Psoas muscle (tissue), 7 donors: ENCODE measurements at regions not wholly inside any gene's neighbourhood (a gene's known extent, or its start where the extent isn't known, plus 50 kb on each side); places are given as distances from the start of the nearest gene placed in this dataset.
"Not testable (repeated sequence)": the region's sequence is repeated elsewhere in the genome, so short reads cannot be mapped to it uniquely, and the experiment has no call there.

Experiments used
- ATAC-seq, 4 donors: fragments of 200-7000 bp; cut with Tn5 transposase; one replicate each; pipeline ENCODE4 v1.9.1; 2020; ENCODE audit warnings: moderate library complexity in 3 of 4, mild to moderate bottlenecking in 2 of 4
- DNase-seq, 2 donors: peaks; one replicate each; pipeline ENCODE4 v3.0.0-alpha.2; 2020
- H3K27ac ChIP-seq: fragments of 200-600 bp; one replicate; pipeline ENCODE4 v1.8.0; 2022
- H3K27me3 ChIP-seq, 3 donors: fragments of 200-600 bp in 1 of 3; one replicate each; pipeline versions ENCODE4 v1.6.1 to v1.8.0; 2013 to 2022; ENCODE audit warnings: low read length in 2 of 3, mild to moderate bottlenecking in 2 of 3, moderate library complexity in 1 of 3; ENCODE audit not compliant: insufficient read depth in 3 of 3
- H3K36me3 ChIP-seq, 2 donors: fragments of 200-600 bp in 1 of 2; one replicate each; pipeline versions ENCODE4 v1.6.1 to v1.8.0; 2013 to 2022; ENCODE audit warnings: low read depth in 1 of 2, mild to moderate bottlenecking in 1 of 2, moderate library complexity in 1 of 2; ENCODE audit not compliant: insufficient read depth in 1 of 2
- H3K4me1 ChIP-seq: fragments of 200-600 bp; one replicate; pipeline ENCODE4 v1.8.0; 2022
- H3K4me3 ChIP-seq: fragments of 200-600 bp; one replicate; pipeline ENCODE4 v1.8.0; 2022; ENCODE audit warnings: mild to moderate bottlenecking
- H3K9me3 ChIP-seq: fragments of 200-600 bp; one replicate; pipeline ENCODE4 v1.8.0; 2022
- CTCF ChIP-seq: fragments of 200-600 bp; IDR thresholded peaks from one replicate; pipeline ENCODE4 v1.8.0; 2022; ENCODE audit warnings: antibody characterized with exemption
- WGBS, 3 donors: extraction: QIAGEN DNeasy Blood & Tissue Kit; methylation state at CpG; one replicate each; pipeline versions ENCODE4 v1.1.6 to v1.1.7; 2013; 5-methylcytosine and 5-hydroxymethylcytosine counted together
- intact Hi-C, 2 donors: fragments of 100-400 bp; cut with DNase I; formaldehyde crosslinking; loops; one replicate each; pipeline versions ENCODE4 v1.11.0 to v1.14.2; 2022
- donor health status: healthy with polysubstance abuse.
- donor health status: DM: no; HTN: no; CAD: no; lungs with moderate emphysema.
- donor health status: Bipolar disorder and iron deficiency.
- donor health status: healthy.
- donor health status: DM: yes; HTN: yes; CAD: no.
- donor health status: DM: no; HTN: no; CAD: no.
- donor health status: DM: yes; HTN: yes; CAD: no.

GRCh38 chr4:155060873-155061272 is 147.6 kb upstream of the NPY2R start:
- Histone ChIP-seq H3K27me3 (no peaks in the 10 kb centered on the region), H3K36me3 (no peaks in the 10 kb centered on the region), H3K9me3 (no peaks in the 10 kb centered on the region), H3K4me1 (no peaks in the 10 kb centered on the region), H3K4me3 (no peak overlapping the region), H3K27ac (no peak overlapping the region)
- intact Hi-C loops, result no loop called here
- DNase-seq (no peak), ATAC-seq (no peak)
- TF ChIP-seq CTCF, result no peak
- WGBS, 3 donors, result 64 to 76% (median 69%) methylated on average over 1 of the region's 1 CpG

GRCh38 chr4:155062948-155063347 is 145.5 kb upstream of the NPY2R start:
- Histone ChIP-seq H3K36me3 (no peaks in the 10 kb centered on the region), H3K27ac (no peak overlapping the region), H3K9me3 (no peaks in the 10 kb centered on the region), H3K27me3 (no peaks in the 10 kb centered on the region), H3K4me1 (no peaks in the 10 kb centered on the region), H3K4me3 (no peak overlapping the region)
- ATAC-seq, result no peak
- no peak for DNase-seq
- no peak for TF ChIP-seq CTCF
- intact Hi-C loops, result no loop called here

GRCh38 chr4:155064934-155065333 is 143.5 kb upstream of the NPY2R start:
- H3K4me1 ChIP-seq, DNase-seq, H3K4me3 ChIP-seq, H3K36me3 ChIP-seq, H3K27ac ChIP-seq, H3K9me3 ChIP-seq, H3K27me3 ChIP-seq, ATAC-seq, intact Hi-C loops: not testable (repeated sequence)
- 89 to 90% (median 90%) methylated on average over 7 of the region's 7 CpGs for WGBS, 3 donors

- Histone ChIP-seq H3K4me3 (no peak overlapping the region), H3K27ac (no peak overlapping the region), H3K36me3 (no peaks in the 10 kb centered on the region), H3K27me3 (no peaks in the 10 kb centered on the region), H3K4me1 (no peaks in the 10 kb centered on the region), H3K9me3 (no peaks in the 10 kb centered on the region)
- intact Hi-C loops, result no loop called here
- ATAC-seq (no peak), DNase-seq (no peak)
- TF ChIP-seq CTCF, result no peak
These were observed 141.6 kb upstream of the NPY2R start for GRCh38 chr4:155066871-155067270.

GRCh38 chr4:155071962-155072361 is 136.5 kb upstream of the NPY2R start:
- Histone ChIP-seq H3K27ac (no peak overlapping the region), H3K27me3 (no peaks in the 10 kb centered on the region), H3K9me3 (no peaks in the 10 kb centered on the region), H3K36me3 (no peaks in the 10 kb centered on the region), H3K4me1 (no peaks in the 10 kb centered on the region), H3K4me3 (no peak overlapping the region)
- ATAC-seq (no peak), DNase-seq (no peak)
- WGBS, 3 donors, result 90 to 92% (median 92%) methylated on average over 2 of the region's 2 CpGs
- no peak for TF ChIP-seq CTCF
- intact Hi-C loops, result no loop called here
